ENCODE measurements at regions not wholly inside any gene's neighbourhood (a gene's known extent, or its start where the extent isn't known, plus 50 kb on each side); places are given as distances from the start of the nearest gene placed in this dataset.

GRCh38 chr16:66227766-66228530, 138.5 kb upstream of the CDH5 start:
- ChIA-PET CTCF (interaction anchor here (0.6 kb wide), 1 partner anchor 26 kb away, joined by 3 read pairs; no protein-coding TSS in a partner anchor), POLR2A (no interaction called here)
- DNase-seq (ENCODE audit: extremely low spot score) = no peak
- TF ChIP-seq NFRKB (IDR thresholded peaks at IDR 0.05) (no peak), LEF1 (IDR thresholded peaks at IDR 0.05; ENCODE audit: borderline replicate concordance) (no peak), SP1 (IDR thresholded peaks at IDR 0.05) (no peak), FOXM1 (IDR thresholded peaks at IDR 0.05; ENCODE audit: borderline replicate concordance) (no peak)

DNA sequence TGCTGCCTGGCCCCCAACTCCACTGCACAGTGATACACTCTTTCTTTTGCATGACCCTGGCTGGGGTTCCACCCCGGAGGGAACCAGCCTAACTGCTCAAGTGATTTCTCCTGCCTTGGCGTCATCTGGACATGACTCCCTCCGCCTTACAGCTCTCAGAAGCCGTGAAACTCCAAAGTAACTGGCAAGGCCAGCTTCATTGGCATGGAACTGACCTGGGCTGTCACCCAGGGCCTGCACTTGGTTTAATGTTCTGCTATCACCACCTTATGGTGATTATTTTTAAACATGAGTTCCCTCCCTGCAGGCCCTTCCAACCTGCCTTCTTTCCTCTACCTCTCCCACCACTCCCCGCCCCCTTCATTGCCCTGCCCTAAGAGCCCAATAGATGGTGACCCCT, 139.7 kb upstream of the CDH5 start:
- ChIA-PET POLR2A (no interaction called here), CTCF (no interaction called here)
- no peak for DNase-seq (ENCODE audit: extremely low spot score)
- no peak for TF ChIP-seq SP1 (IDR thresholded peaks at IDR 0.05)
- no peak for TF ChIP-seq FOXK2 (IDR thresholded peaks at IDR 0.05)
- no peak for TF ChIP-seq PKNOX1 (IDR thresholded peaks at IDR 0.05)

DNA sequence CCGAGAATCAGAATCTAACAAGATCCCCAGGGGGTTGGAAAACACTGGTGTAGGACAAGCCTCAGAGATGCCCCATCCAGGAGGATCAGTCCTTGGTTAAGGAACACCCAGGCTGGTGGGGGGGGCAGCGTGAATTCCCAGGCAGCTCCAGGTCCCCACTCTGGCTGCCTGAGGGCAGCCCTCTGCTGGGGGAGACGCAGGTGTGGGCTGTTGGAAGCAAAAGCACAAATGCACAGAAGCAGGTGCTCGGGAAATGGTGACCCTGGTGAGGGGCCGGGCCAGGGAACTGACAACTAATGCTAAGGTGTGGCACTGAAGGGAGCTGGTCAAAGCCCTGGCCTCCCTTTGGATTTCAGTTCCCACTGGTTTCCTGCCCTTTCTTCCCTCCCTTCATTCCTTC, 140.8 kb upstream of the CDH5 start:
- DNase-seq (ENCODE audit: extremely low spot score) = no peak
- POLR2A ChIA-PET = no interaction called here
- TF ChIP-seq NFRKB (IDR thresholded peaks at IDR 0.05) (no peak), FOXA1 (IDR thresholded peaks at IDR 0.05) (no peak), ARNT (IDR thresholded peaks at IDR 0.05) (no peak), TARDBP (IDR thresholded peaks at IDR 0.05) (no peak), L3MBTL2 (conservative IDR thresholded peaks at IDR 0.05) (no peak), ELF4 (IDR thresholded peaks at IDR 0.05) (no peak), CTBP1 (IDR thresholded peaks at IDR 0.05; ENCODE audit: borderline replicate concordance) (no peak), FOXK2 (IDR thresholded peaks at IDR 0.05) (no peak), LEF1 (IDR thresholded peaks at IDR 0.05; ENCODE audit: borderline replicate concordance) (no peak), HDGF (IDR thresholded peaks at IDR 0.05; ENCODE audit: borderline replicate concordance) (no peak), SP1 (IDR thresholded peaks at IDR 0.05) (no peak), PKNOX1 (IDR thresholded peaks at IDR 0.05) (no peak), SUZ12 (IDR thresholded peaks at IDR 0.05) (no peak), ZNF384 (IDR thresholded peaks at IDR 0.05) (no peak), FOXM1 (IDR thresholded peaks at IDR 0.05; ENCODE audit: borderline replicate concordance) (no peak), BHLHE40 (IDR thresholded peaks at IDR 0.05; ENCODE audit: borderline replicate concordance) (no peak)
- CTCF ChIA-PET = no interaction called here

DNA sequence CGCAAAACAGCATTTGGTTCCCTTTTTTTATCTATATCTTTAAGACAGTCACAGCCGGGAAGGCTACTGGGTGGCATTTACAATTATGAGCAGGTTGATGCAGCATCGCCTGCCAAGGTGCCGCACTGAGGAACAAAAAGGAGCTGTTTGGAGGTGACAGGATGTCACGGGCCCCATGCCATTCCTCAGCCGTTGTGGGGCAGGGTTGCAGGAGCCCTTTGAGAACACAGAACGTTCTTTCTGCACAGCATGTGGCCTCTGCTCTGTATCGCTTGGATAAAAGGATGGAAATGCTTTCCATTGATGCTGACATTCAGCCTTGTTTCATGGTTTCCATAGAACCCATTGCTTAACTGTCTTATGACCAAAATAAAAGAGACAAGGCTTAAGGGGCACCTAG, 141.9 kb upstream of the CDH5 start:
- ChIA-PET POLR2A (no interaction called here), CTCF (no interaction called here)
- DNase-seq (ENCODE audit: extremely low spot score) = no peak
- no peak for TF ChIP-seq ARNT (IDR thresholded peaks at IDR 0.05)
- no peak for TF ChIP-seq LEF1 (IDR thresholded peaks at IDR 0.05; ENCODE audit: borderline replicate concordance)
- no peak for TF ChIP-seq ELF4 (IDR thresholded peaks at IDR 0.05)
- no peak for TF ChIP-seq TARDBP (IDR thresholded peaks at IDR 0.05)
- no peak for TF ChIP-seq SUZ12 (IDR thresholded peaks at IDR 0.05)
- TF ChIP-seq BHLHE40 (IDR thresholded peaks at IDR 0.05; ENCODE audit: borderline replicate concordance) = no peak
- TF ChIP-seq SP1 (IDR thresholded peaks at IDR 0.05) = no peak
- no peak for TF ChIP-seq L3MBTL2 (conservative IDR thresholded peaks at IDR 0.05)
- TF ChIP-seq ZNF384 (IDR thresholded peaks at IDR 0.05) = no peak
- no peak for TF ChIP-seq PKNOX1 (IDR thresholded peaks at IDR 0.05)
- TF ChIP-seq HDGF (IDR thresholded peaks at IDR 0.05; ENCODE audit: borderline replicate concordance) = no peak
- TF ChIP-seq FOXM1 (IDR thresholded peaks at IDR 0.05; ENCODE audit: borderline replicate concordance) = no peak
- no peak for TF ChIP-seq FOXK2 (IDR thresholded peaks at IDR 0.05)
- no peak for TF ChIP-seq CTBP1 (IDR thresholded peaks at IDR 0.05; ENCODE audit: borderline replicate concordance)

DNA sequence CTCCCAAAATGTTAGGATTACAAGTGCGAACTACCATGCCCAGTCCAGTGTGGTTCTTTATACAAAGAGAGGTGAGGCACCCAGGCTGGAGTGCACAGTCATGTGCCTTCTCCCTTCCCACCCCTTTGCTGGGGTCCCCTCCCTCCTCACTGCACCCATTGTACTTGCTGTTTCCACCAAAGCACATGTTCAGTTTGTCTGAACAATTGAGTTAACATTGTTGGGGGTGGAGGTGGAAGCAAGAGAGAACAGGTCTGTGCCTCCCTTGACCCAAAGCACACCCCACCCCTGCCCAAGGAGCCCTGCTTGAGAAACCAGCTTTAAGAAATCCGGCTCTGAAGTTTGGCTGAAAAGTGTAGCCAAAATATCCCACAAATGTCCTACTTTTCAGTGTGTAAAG, 142.3 kb upstream of the CDH5 start:
- DNase-seq (ENCODE audit: extremely low spot score) = no peak
- TF ChIP-seq TARDBP (IDR thresholded peaks at IDR 0.05) = no peak
- no peak for TF ChIP-seq L3MBTL2 (conservative IDR thresholded peaks at IDR 0.05)
- TF ChIP-seq NFRKB (IDR thresholded peaks at IDR 0.05) = no peak
- no peak for TF ChIP-seq ZNF384 (IDR thresholded peaks at IDR 0.05)
- no peak for TF ChIP-seq ARNT (IDR thresholded peaks at IDR 0.05)
- no peak for TF ChIP-seq FOXM1 (IDR thresholded peaks at IDR 0.05; ENCODE audit: borderline replicate concordance)
- no peak for TF ChIP-seq CTBP1 (IDR thresholded peaks at IDR 0.05; ENCODE audit: borderline replicate concordance)
- no peak for TF ChIP-seq FOXK2 (IDR thresholded peaks at IDR 0.05)
- TF ChIP-seq SUZ12 (IDR thresholded peaks at IDR 0.05) = no peak
- CTCF ChIA-PET = no interaction called here
- POLR2A ChIA-PET = no interaction called here

DNA sequence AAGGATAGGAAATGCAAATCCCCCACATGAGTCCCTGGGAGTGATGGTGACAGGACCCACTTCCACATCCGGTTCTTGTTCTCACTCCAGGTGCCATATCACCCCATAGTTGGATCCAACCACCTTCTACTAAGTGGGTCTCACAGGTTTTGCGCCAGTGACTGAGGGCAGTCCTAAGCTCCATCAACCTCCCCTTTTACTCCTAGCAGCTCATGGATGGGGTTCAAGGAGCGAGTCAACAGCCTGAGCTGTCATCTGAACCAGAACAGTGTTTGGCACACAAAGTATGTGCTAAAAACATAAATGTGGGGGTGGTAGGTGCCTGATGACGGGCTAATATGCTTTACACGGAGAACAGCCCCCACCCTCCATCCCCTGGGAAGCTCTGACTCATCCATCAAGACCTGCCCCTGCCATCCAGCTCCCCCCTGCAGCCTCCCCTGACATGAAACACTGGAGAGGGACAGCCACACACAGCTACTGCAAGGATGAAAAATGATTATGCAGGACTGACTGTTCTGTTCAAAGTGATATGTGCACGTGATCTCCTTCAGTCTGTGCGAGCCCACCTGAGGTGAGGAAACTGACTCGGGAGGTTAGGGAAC, 143.2 kb upstream of the CDH5 start:
- no peak for TF ChIP-seq LEF1 (IDR thresholded peaks at IDR 0.05; ENCODE audit: borderline replicate concordance)
- no peak for TF ChIP-seq SP1 (IDR thresholded peaks at IDR 0.05)
- no peak for TF ChIP-seq SUZ12 (IDR thresholded peaks at IDR 0.05)
- no peak for TF ChIP-seq PKNOX1 (IDR thresholded peaks at IDR 0.05)
- no peak for TF ChIP-seq ARNT (IDR thresholded peaks at IDR 0.05)
- no peak for TF ChIP-seq FOXM1 (IDR thresholded peaks at IDR 0.05; ENCODE audit: borderline replicate concordance)
- no peak for TF ChIP-seq CTBP1 (IDR thresholded peaks at IDR 0.05; ENCODE audit: borderline replicate concordance)
- no peak for TF ChIP-seq NFRKB (IDR thresholded peaks at IDR 0.05)
- no peak for TF ChIP-seq FOXK2 (IDR thresholded peaks at IDR 0.05)
- no peak for TF ChIP-seq TARDBP (IDR thresholded peaks at IDR 0.05)
- DNase-seq (ENCODE audit: extremely low spot score) = no peak
- CTCF ChIA-PET = no interaction called here
- POLR2A ChIA-PET = no interaction called here

Measured in HEK293T (cell line).